LNCAP (cell line): ENCODE measurements at regions not wholly inside any gene's neighbourhood (a gene's known extent, or its start where the extent isn't known, plus 50 kb on each side); places are given as distances from the start of the nearest gene placed in this dataset.

ENCODE experiments used
- CTCF ChIP-seq: fragments of 450-650 bp; IDR thresholded peaks from 2 replicates; pipeline ENCODE4 v1.5.1; 2017; ENCODE audit warnings: mild to moderate bottlenecking

GRCh38 chr5:72723581-72723980 is 92.9 kb upstream of the TNPO1 start:
- TF ChIP-seq CTCF, result no peak

- no peak for TF ChIP-seq CTCF
Observed at GRCh38 chr5:72722792-72723452, 93.5 kb upstream of the TNPO1 start.

- TF ChIP-seq CTCF, result no peak
Observed at GRCh38 chr5:72721844-72722243, 94.6 kb upstream of the TNPO1 start.

- no peak for TF ChIP-seq CTCF
Observed at GRCh38 chr5:72720205-72720604, 96.3 kb upstream of the TNPO1 start.

GRCh38 chr5:72711351-72711750 is 105.1 kb upstream of the TNPO1 start:
- TF ChIP-seq CTCF, result no peak

- no peak for TF ChIP-seq CTCF
Observed at GRCh38 chr5:72709341-72709740, 107.1 kb upstream of the TNPO1 start.

- no peak for TF ChIP-seq CTCF
Observed at GRCh38 chr5:72705178-72705577, 111.3 kb upstream of the TNPO1 start.

GRCh38 chr5:72703876-72704275 is 112.6 kb upstream of the TNPO1 start:
- TF ChIP-seq CTCF, result no peak
